ENCODE measurements at regions not wholly inside any gene's neighbourhood (a gene's known extent, or its start where the extent isn't known, plus 50 kb on each side); places are given as distances from the start of the nearest gene placed in this dataset.
"Not testable (repeated sequence)": the region's sequence is repeated elsewhere in the genome, so short reads cannot be mapped to it uniquely, and the experiment has no call there.

DNA sequence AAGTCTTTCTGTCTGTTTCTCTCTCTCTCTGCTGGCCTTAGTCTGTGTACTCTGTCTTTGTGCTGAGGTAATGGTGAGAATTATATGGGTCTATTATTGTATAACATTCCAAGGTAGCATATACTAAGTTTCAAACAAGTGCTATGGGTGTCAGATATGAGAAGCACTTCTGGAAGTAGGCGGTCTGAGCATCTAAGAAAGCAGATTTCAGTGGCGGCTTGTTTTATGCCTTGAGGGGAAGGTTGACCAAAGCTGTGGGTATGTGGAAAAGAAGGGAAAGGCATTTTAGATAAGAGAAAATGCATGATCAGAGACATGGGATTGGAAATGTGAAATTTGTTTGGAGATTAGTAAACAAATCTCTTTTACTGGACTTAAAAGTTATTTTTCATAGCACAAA is 348.5 kb downstream of the RFC3 start:
- H3K27me3 ChIP-seq (ENCODE audit: control insufficient read depth, insufficient read depth, low read length) = no peaks in the 10 kb centered on the region
- no peak overlapping the region for H3K27ac ChIP-seq (ENCODE audit: low read depth, low read length)
- H3K4me1 ChIP-seq (ENCODE audit: control insufficient read depth, insufficient read depth, low read length) = peaks cover 15% of the 10 kb centered on the region
- no peak overlapping the region for H3K4me3 ChIP-seq (ENCODE audit: low read length)
- no peak overlapping the region for H3K9ac ChIP-seq (ENCODE audit: low read length)
- H3K36me3 ChIP-seq (ENCODE audit: control insufficient read depth, insufficient read depth, low read length) = no peaks in the 10 kb centered on the region

DNA sequence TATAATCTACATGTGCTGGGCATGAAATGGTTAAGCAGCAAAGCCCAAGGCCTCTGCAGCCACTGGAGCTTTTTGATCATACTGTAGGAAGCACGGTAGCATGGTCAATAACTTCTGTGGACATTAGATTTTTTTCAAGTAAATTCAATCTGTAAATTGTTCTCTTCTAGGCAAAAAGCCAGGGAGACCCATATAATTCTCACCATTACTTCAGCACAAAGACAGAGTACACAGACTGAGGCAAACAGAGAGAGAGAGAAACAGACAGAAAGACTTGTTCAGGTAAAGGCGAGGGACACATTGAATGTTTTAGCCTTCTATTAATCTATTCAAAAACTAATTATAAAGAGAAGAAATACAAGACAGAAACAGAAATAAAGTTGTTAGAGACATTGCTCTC is 349.4 kb downstream of the RFC3 start:
- Histone ChIP-seq H3K27me3 (ENCODE audit: control insufficient read depth, insufficient read depth, low read length) (no peaks in the 10 kb centered on the region), H3K4me1 (ENCODE audit: control insufficient read depth, insufficient read depth, low read length) (peaks cover 8% of the 10 kb centered on the region), H3K27ac (ENCODE audit: low read depth, low read length) (no peak overlapping the region), H3K9ac (ENCODE audit: low read length) (no peak overlapping the region), H3K4me3 (ENCODE audit: low read length) (no peak overlapping the region), H3K36me3 (ENCODE audit: control insufficient read depth, insufficient read depth, low read length) (no peaks in the 10 kb centered on the region)

DNA sequence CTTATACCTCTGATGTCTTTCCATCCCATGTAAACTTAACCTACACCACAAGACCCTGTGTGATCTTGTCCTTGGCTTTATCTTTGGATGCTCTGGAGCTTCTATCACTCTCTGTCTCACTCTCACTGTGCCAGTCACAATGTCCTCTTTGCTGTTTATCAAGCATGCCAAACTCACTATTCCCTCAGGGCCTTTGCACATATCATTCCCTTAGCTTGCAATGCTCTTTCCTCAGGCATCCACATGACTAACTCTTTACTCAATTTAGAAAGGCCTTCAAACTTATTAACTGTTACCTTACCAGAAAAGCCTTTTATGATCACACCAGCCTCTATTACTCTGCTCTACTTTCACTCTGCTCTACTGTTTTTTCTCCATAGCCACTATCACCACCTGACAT is 354.1 kb downstream of the RFC3 start:
- no peaks in the 10 kb centered on the region for H3K27me3 ChIP-seq (ENCODE audit: control insufficient read depth, insufficient read depth, low read length)
- no peaks in the 10 kb centered on the region for H3K36me3 ChIP-seq (ENCODE audit: control insufficient read depth, insufficient read depth, low read length)
- no peaks in the 10 kb centered on the region for H3K4me1 ChIP-seq (ENCODE audit: control insufficient read depth, insufficient read depth, low read length)
- no peak overlapping the region for H3K4me3 ChIP-seq (ENCODE audit: low read length)
- no peak overlapping the region for H3K9ac ChIP-seq (ENCODE audit: low read length)
- H3K27ac ChIP-seq (ENCODE audit: low read depth, low read length) = no peak overlapping the region

DNA sequence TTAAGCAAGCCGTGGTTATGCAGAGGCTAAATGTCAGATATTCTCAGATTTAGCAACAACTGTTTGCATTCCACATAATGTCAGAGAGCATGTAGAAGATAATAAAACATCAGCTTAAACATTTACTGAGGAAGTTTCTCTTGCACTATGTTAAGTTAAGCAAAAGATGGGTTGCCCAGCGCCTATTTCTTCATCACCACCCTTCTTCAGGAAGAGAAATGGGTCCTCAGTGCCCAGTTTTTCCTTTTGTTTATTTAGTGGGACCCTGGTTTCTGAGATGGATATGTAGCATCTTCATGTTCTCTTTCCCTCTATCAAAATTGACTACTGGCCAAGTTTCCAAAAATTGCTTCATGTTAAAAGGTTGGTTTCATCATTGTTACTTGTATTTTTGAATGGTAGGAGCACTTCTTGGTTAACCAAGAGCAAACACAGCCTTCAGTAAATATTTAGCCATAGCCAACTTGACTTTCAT is 356.8 kb downstream of the RFC3 start:
- no peaks in the 10 kb centered on the region for H3K4me1 ChIP-seq (ENCODE audit: control insufficient read depth, insufficient read depth, low read length)
- H3K4me3 ChIP-seq (ENCODE audit: low read length) = no peak overlapping the region
- H3K36me3 ChIP-seq (ENCODE audit: control insufficient read depth, insufficient read depth, low read length) = no peaks in the 10 kb centered on the region
- H3K27me3 ChIP-seq (ENCODE audit: control insufficient read depth, insufficient read depth, low read length) = no peaks in the 10 kb centered on the region
- H3K27ac ChIP-seq (ENCODE audit: low read depth, low read length) = no peak overlapping the region
- no peak overlapping the region for H3K9ac ChIP-seq (ENCODE audit: low read length)

DNA sequence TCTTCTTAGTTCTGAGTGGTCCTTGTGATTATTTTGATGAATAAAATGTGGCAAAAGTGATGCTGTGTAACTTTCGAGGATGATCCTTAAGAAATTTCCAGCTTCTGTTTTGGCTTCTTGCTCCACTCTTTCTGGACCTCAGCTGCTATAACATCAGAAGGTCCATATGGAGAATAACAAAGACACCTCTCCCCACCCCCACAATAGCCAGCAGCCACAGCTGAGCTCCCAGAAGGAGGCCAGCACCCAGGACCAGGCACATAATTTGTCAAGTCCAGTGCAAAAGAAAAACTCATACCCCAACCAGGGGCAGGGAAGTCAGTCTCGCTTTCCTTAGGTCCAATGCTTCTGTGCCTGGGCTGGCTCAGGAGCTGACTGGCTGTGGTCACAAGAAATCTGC is 357.6 kb downstream of the RFC3 start:
- Histone ChIP-seq H3K4me1 (ENCODE audit: control insufficient read depth, insufficient read depth, low read length) (no peaks in the 10 kb centered on the region), H3K4me3 (ENCODE audit: low read length) (no peak overlapping the region), H3K9ac (ENCODE audit: low read length) (no peak overlapping the region), H3K36me3 (ENCODE audit: control insufficient read depth, insufficient read depth, low read length) (no peaks in the 10 kb centered on the region), H3K27ac (ENCODE audit: low read depth, low read length) (no peak overlapping the region), H3K27me3 (ENCODE audit: control insufficient read depth, insufficient read depth, low read length) (no peaks in the 10 kb centered on the region)

DNA sequence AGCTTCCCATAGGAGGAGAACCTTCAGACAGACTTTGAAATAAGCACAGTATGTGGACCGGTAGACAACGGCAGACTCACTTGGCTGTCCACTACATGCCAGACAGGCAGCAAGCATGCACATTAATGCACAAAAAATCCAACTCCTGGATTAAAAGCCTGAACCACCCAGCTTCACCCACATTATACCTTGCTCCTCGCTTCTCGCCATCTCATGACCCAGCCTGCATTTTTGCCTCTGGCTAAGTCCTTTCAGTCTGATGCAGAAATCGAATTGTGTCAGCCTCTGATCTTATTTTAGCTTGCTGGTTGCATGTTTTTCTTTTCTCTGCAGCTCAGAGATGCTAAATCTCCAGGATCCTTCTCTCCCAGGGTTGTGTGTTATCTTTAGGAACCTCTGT is 358.7 kb downstream of the RFC3 start:
- H3K4me1 ChIP-seq (ENCODE audit: control insufficient read depth, insufficient read depth, low read length) = no peaks in the 10 kb centered on the region
- H3K27ac ChIP-seq (ENCODE audit: low read depth, low read length) = no peak overlapping the region
- H3K27me3 ChIP-seq (ENCODE audit: control insufficient read depth, insufficient read depth, low read length) = no peaks in the 10 kb centered on the region
- no peak overlapping the region for H3K9ac ChIP-seq (ENCODE audit: low read length)
- H3K36me3 ChIP-seq (ENCODE audit: control insufficient read depth, insufficient read depth, low read length) = no peaks in the 10 kb centered on the region
- H3K4me3 ChIP-seq (ENCODE audit: low read length) = no peak overlapping the region

DNA sequence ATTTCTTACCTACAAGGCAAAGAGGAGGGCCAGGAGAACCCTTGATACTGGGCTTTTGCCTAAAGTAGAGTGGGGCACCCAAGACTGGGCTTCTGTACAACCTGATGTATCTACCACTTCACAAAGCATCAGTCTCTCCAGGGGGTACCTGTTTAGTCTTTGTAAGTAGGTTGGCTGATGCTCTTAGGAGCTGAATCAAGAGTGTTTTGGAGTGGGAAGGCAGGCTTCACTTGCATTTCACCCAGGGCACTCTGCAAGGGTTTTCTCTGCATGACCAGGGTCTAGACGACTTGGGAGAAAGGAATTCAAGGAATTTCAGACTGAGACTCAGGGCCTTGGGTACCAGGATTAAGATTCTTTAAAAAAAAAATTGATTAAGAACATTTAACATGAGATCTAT is 361.5 kb downstream of the RFC3 start:
- Histone ChIP-seq H3K9ac (ENCODE audit: low read length) (no peak overlapping the region), H3K4me3 (ENCODE audit: low read length) (no peak overlapping the region), H3K27ac (ENCODE audit: low read depth, low read length) (no peak overlapping the region), H3K36me3 (ENCODE audit: control insufficient read depth, insufficient read depth, low read length) (no peaks in the 10 kb centered on the region), H3K4me1 (ENCODE audit: control insufficient read depth, insufficient read depth, low read length) (no peaks in the 10 kb centered on the region), H3K27me3 (ENCODE audit: control insufficient read depth, insufficient read depth, low read length) (no peaks in the 10 kb centered on the region)

DNA sequence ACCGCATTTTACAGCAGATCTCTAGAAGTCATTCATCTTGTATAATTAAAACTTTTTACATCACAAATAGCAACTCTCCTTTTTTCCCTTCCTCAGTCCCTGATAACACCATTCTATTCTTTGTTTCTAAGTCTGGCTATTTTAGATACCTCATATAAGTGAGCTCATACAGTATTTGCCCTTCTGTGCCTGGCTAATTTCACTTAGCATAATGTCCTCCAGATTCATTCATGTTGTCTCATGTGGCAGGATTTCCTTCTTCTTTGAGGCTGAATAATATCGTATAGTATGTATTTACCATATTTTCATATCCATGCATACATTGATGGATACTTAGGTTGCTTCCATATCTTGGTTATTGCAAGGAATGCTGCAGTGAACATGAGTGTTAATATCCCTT is 362.0 kb downstream of the RFC3 start:
- Histone ChIP-seq H3K9ac (ENCODE audit: low read length) (no peak overlapping the region), H3K27me3 (ENCODE audit: control insufficient read depth, insufficient read depth, low read length) (no peaks in the 10 kb centered on the region), H3K4me1 (ENCODE audit: control insufficient read depth, insufficient read depth, low read length) (no peaks in the 10 kb centered on the region), H3K27ac (ENCODE audit: low read depth, low read length) (no peak overlapping the region), H3K4me3 (ENCODE audit: low read length) (no peak overlapping the region), H3K36me3 (ENCODE audit: control insufficient read depth, insufficient read depth, low read length) (no peaks in the 10 kb centered on the region)

DNA sequence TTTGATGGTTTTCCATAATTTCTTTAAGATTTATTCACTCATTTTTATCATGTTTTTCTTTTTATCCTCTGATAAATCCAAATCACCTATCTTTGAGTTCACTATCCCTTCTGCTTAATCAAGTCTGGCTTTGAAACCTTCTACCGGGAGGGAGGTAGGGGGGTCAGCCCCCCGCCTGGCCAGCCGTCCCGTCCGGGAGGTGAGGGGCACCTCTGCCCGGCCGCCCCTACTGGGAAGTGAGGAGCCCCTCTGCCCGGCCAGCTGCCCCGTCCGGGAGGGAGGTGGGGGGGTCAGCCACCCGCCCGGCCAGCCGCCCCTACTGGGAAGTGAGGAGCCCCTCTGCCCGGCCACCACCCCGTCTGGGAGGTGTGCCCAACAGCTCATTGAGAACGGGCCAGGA is 363.3 kb downstream of the RFC3 start:
- not testable (repeated sequence) for H3K27ac ChIP-seq (ENCODE audit: low read depth, low read length); H3K27me3 ChIP-seq (ENCODE audit: control insufficient read depth, insufficient read depth, low read length); H3K4me3 ChIP-seq (ENCODE audit: low read length); H3K36me3 ChIP-seq (ENCODE audit: control insufficient read depth, insufficient read depth, low read length); H3K9ac ChIP-seq (ENCODE audit: low read length); H3K4me1 ChIP-seq (ENCODE audit: control insufficient read depth, insufficient read depth, low read length)

DNA sequence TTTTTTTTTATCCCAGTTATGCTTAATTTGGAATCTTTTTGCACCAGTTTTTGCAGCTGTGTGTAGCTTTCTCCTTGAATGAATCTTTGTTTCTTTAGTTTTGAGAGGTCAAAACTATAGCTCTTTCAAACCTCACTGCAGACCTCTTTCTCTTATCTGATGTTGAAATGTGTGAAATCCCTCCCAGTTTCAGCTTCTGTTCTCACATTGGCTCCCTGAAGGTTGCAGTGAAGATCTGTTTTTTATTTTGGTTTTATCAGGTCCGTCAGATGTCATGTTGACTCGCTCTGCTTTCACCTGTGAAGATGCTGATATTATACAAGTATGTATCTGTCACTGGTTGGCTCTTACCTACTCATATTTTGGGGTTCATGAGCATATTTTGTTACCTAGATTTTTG is 372.0 kb downstream of the RFC3 start:
- Histone ChIP-seq H3K4me3 (ENCODE audit: low read length) (no peak overlapping the region), H3K36me3 (ENCODE audit: control insufficient read depth, insufficient read depth, low read length) (no peaks in the 10 kb centered on the region), H3K27ac (ENCODE audit: low read depth, low read length) (no peak overlapping the region), H3K4me1 (ENCODE audit: control insufficient read depth, insufficient read depth, low read length) (no peaks in the 10 kb centered on the region), H3K27me3 (ENCODE audit: control insufficient read depth, insufficient read depth, low read length) (no peaks in the 10 kb centered on the region), H3K9ac (ENCODE audit: low read length) (no peak overlapping the region)

DNA sequence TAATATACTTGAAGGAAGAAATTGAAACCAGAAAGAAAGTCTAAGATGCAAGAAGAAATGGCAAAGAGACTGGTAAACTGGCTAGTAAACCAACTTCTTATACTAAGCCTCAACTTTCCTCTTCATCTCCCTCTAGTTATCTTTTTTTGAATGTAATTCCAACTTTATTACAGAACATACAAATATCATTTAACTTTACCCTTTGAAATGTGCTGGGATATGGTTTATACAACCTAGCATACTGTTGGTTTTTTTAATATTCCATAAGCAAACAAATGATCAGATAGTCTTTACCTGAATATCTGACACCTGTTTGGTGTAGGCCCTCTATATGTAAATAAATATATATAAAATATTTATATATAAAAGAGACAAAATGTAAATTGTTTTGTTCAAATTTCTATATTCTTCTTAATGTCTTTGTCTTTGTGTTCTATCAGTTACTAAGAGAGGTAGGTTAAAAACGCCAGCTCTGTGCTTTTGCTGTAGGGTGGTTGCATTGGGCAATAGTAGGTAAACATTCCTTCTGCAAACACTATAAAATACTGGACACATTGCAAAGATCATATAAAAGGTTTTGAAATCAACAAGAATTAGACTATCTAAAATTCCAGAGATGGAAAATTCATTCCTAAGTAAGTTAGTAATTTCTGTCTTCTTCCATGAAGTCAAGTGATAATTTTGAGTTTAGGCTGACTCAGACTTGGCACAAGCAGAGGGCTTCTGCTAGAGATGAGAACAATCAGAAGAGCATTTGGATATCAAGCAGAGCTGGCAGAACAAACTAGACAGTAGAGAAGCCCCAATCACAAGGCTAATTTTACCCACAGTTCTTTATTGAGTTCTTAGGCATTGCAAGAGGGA is 383.3 kb downstream of the RFC3 start:
- H3K4me3 ChIP-seq (ENCODE audit: low read length) = no peak overlapping the region
- no peak overlapping the region for H3K9ac ChIP-seq (ENCODE audit: low read length)
- H3K27ac ChIP-seq (ENCODE audit: low read depth, low read length) = peak overlapping the region; percentile 42

DNA sequence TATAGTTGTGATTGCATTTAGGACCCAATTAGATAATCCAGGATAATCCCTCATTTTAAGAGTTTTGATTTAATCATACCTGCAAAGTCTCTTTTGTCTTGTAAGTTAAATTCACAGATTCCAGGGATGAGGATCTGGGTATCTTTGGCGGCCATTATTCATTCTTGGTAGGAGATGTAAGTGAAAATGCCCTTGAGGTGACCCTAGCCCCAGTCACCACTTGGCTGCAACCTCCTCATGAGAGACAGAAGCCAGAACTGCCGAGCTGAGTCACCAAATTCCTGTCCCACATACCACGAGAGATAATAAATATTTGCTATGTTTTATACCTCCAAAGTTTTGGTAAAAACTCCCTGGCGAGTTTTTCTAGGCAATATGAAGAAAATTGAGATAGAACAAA is 389.4 kb downstream of the RFC3 start:
- no peaks in the 10 kb centered on the region for H3K27me3 ChIP-seq (ENCODE audit: control insufficient read depth, insufficient read depth, low read length)
- peak overlapping the region; percentile 7 for H3K27ac ChIP-seq (ENCODE audit: low read depth, low read length)
- H3K4me3 ChIP-seq (ENCODE audit: low read length) = no peak overlapping the region
- H3K36me3 ChIP-seq (ENCODE audit: control insufficient read depth, insufficient read depth, low read length) = no peaks in the 10 kb centered on the region
- no peak overlapping the region for H3K9ac ChIP-seq (ENCODE audit: low read length)
- peaks cover 9% of the 10 kb centered on the region for H3K4me1 ChIP-seq (ENCODE audit: control insufficient read depth, insufficient read depth, low read length)

More for the DNA sequence above, 383.3 kb downstream of the RFC3 start:
- Histone ChIP-seq H3K4me1 (ENCODE audit: control insufficient read depth, insufficient read depth, low read length) (peaks cover 3% of the 10 kb centered on the region), H3K36me3 (ENCODE audit: control insufficient read depth, insufficient read depth, low read length) (no peaks in the 10 kb centered on the region), H3K27me3 (ENCODE audit: control insufficient read depth, insufficient read depth, low read length) (no peaks in the 10 kb centered on the region)

DNA sequence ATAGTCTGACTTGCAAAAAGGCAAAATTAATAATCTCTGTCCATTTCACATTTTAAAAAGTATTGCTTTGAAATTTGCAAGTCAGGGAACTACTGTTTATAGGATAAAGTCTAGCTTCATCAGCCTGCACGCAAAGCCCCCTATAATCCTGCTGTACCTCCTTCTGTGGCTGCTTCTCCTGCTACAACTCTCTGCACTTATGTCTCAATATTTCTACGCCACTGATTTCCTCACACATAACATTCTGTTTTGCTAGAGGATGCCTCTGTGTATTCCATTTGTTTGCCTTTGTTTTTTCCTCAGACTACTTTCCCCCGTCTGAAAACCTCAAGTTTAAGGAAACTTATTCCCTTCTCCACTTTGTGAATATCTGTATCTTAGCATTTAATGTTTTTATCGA is 389.9 kb downstream of the RFC3 start:
- H3K9ac ChIP-seq (ENCODE audit: low read length) = no peak overlapping the region
- no peak overlapping the region for H3K27ac ChIP-seq (ENCODE audit: low read depth, low read length)
- no peaks in the 10 kb centered on the region for H3K36me3 ChIP-seq (ENCODE audit: control insufficient read depth, insufficient read depth, low read length)
- no peaks in the 10 kb centered on the region for H3K27me3 ChIP-seq (ENCODE audit: control insufficient read depth, insufficient read depth, low read length)
- no peak overlapping the region for H3K4me3 ChIP-seq (ENCODE audit: low read length)
- peaks cover 9% of the 10 kb centered on the region for H3K4me1 ChIP-seq (ENCODE audit: control insufficient read depth, insufficient read depth, low read length)
